GM18505 (cell line): ENCODE measurements at regions not wholly inside any gene's neighbourhood (a gene's known extent, or its start where the extent isn't known, plus 50 kb on each side); places are given as distances from the start of the nearest gene placed in this dataset.

Experiments
- ATAC-seq: cut with Tn5 transposase; IDR thresholded peaks from one replicate; pipeline ENCODE4 v1.9.1; 2021; ENCODE audit not compliant: unreplicated experiment
- POLR2A ChIP-seq: IDR thresholded peaks from 4 replicates; pipeline ENCODE4 v1.6.1; 2011; ENCODE audit warnings: borderline replicate concordance; ENCODE audit not compliant: insufficient read depth, insufficient read length; ENCODE audit errors: extremely low read depth

- no peak for TF ChIP-seq POLR2A
- ATAC-seq, result no peak
These were observed 105.5 kb upstream of the CPLX2 start for GRCh38 chr5:175765858-175766257.

- TF ChIP-seq POLR2A, result no peak
These were observed 104.4 kb upstream of the CPLX2 start for GRCh38 chr5:175766963-175767362.

DNA sequence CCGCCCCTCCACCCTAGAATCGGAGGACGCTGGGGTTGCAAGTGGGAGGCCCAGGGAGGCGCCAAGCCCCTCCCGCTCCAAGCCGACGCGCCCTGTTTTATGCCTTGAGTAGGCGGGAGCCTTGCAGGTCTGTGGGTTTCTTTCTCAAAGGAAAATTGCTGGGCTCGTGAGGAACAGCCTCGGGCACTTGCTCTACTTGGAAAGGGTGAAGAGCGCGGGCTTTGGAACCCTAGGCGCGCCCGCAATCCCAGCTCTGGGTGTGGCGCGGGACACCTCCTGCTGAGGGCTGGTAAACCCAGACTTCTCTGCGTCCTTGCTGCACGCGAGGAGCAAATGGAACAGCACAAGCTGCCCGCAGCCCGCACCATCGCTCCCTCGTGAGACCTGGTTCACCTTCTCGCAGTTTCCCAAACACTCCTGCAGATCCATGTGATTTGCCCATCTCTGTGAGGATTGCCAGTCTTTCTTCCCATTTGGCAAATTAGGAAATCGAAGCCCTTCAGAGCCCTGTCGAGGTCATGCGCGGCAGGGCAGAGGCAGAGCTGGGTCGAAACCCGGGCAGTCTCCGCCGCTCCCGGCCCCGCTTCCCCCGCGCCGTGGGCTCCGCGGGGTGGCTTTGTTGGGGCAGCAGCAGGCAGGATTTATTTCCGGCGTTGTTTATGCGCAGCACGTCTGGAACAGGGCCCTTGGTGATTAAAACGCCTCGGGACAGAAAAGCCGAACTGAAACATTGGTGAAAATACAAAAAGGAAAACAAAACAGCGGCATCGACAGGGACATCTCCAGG is 98.4 kb upstream of the CPLX2 start:
- ATAC-seq, result no peak
- TF ChIP-seq POLR2A, result no peak

More at GRCh38 chr5:175766963-175767362, 104.4 kb upstream of the CPLX2 start:
- no peak for ATAC-seq

GRCh38 chr5:175773534-175774070 is 97.8 kb upstream of the CPLX2 start:
- no peak for TF ChIP-seq POLR2A
- no peak for ATAC-seq

GRCh38 chr5:175775416-175775815 is 96.0 kb upstream of the CPLX2 start:
- no peak for ATAC-seq

GRCh38 chr5:175778951-175779503 is 92.4 kb upstream of the CPLX2 start:
- ATAC-seq, result no peak
- TF ChIP-seq POLR2A, result no peak

More at GRCh38 chr5:175775416-175775815, 96.0 kb upstream of the CPLX2 start:
- TF ChIP-seq POLR2A, result no peak

GRCh38 chr5:175783739-175784138 is 87.6 kb upstream of the CPLX2 start:
- TF ChIP-seq POLR2A, result no peak
- no peak for ATAC-seq

DNA sequence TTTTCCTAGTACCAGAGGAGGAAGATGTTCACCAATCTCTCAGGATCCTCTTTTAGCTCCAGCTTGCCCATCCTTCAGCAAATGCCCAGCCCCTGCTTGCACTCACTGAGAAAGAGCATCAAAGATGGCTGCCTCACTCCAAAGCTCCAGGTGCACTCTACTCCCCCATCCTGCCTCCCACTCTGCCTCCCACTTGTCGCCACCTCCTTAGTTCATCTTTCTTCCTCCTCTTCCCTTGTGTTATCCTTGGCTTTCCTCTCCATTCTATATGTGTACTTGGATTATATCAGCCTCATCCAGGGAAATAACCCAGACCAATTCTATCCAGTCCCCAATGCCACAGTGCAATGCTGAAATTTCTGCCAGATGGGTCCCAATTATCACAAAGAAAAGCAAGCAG is 87.1 kb upstream of the CPLX2 start:
- TF ChIP-seq POLR2A, result no peak
- no peak for ATAC-seq

GRCh38 chr5:175785681-175786080 is 85.7 kb upstream of the CPLX2 start:
- no peak for ATAC-seq
- no peak for TF ChIP-seq POLR2A

GRCh38 chr5:175788155-175788787 is 83.1 kb upstream of the CPLX2 start:
- TF ChIP-seq POLR2A, result no peak

GRCh38 chr5:175789670-175790069 is 81.7 kb upstream of the CPLX2 start:
- no peak for TF ChIP-seq POLR2A
- no peak for ATAC-seq

More at GRCh38 chr5:175788155-175788787, 83.1 kb upstream of the CPLX2 start:
- ATAC-seq, result no peak

DNA sequence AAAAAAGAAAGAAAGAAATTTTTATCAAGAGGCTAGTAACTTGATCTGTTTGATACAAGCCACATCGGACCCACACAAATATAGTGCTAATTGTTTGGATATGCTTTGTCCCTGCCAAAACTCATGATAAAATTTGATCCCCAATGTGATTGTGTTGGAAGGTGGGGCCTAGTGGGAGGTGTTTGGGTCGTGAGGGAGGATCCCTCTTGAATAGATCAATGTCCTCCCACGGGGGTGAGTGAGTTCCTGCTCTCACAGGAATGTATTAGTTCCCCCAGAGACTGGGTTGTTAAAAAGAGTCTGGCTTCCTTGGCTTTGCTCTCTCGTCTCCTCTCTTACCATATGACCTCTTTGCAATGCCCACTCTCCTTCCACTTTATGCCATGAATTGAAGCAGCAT is 80.6 kb upstream of the CPLX2 start:
- ATAC-seq, result no peak
- TF ChIP-seq POLR2A, result no peak

GRCh38 chr5:175795959-175796358 is 75.4 kb upstream of the CPLX2 start:
- TF ChIP-seq POLR2A, result no peak
- no peak for ATAC-seq

- peak; percentile 64 for ATAC-seq
These were observed 74.6 kb upstream of the CPLX2 start for GRCh38 chr5:175796536-175797499.

More at GRCh38 chr5:175796536-175797499, 74.6 kb upstream of the CPLX2 start:
- TF ChIP-seq POLR2A, result no peak
